ENCODE measurements at regions not wholly inside any gene's neighbourhood (a gene's known extent, or its start where the extent isn't known, plus 50 kb on each side); places are given as distances from the start of the nearest gene placed in this dataset.

GRCh38 chr1:59233444-59233843, 63.5 kb upstream of the FGGY start:
- no peaks in the 10 kb centered on the region for H3K4me1 ChIP-seq (ENCODE audit: control insufficient read depth in 1 of 2, insufficient read depth in 2 of 2, low read length in 2 of 2)
- H3K4me3 ChIP-seq (ENCODE audit: low read depth in 1 of 2, low read length in 2 of 2), result no peak overlapping the region
- H3K27ac ChIP-seq (ENCODE audit: low read length), result no peak overlapping the region
- H3K9me3 ChIP-seq (ENCODE audit: control insufficient read depth in 1 of 2, low read length in 2 of 2), result no peaks in the 10 kb centered on the region
- no peaks in the 10 kb centered on the region for H3K27me3 ChIP-seq (ENCODE audit: low read depth, low read length)
- H3K36me3 ChIP-seq (ENCODE audit: control insufficient read depth in 1 of 2, insufficient read depth in 2 of 2, low read length in 2 of 2), result no peaks in the 10 kb centered on the region

GRCh38 chr1:59236721-59237545, 60.0 kb upstream of the FGGY start:
- Histone ChIP-seq H3K27ac (ENCODE audit: low read length) (no peak overlapping the region), H3K4me1 (ENCODE audit: control insufficient read depth in 1 of 2, insufficient read depth in 2 of 2, low read length in 2 of 2) (no peaks in the 10 kb centered on the region), H3K9me3 (ENCODE audit: control insufficient read depth in 1 of 2, low read length in 2 of 2) (no peaks in the 10 kb centered on the region), H3K4me3 (ENCODE audit: low read depth in 1 of 2, low read length in 2 of 2) (no peak overlapping the region), H3K27me3 (ENCODE audit: low read depth, low read length) (no peaks in the 10 kb centered on the region), H3K36me3 (ENCODE audit: control insufficient read depth in 1 of 2, insufficient read depth in 2 of 2, low read length in 2 of 2) (no peaks in the 10 kb centered on the region)

GRCh38 chr1:59237900-59238299, 59.0 kb upstream of the FGGY start:
- Histone ChIP-seq H3K9me3 (ENCODE audit: control insufficient read depth in 1 of 2, low read length in 2 of 2) (no peaks in the 10 kb centered on the region), H3K27me3 (ENCODE audit: low read depth, low read length) (no peaks in the 10 kb centered on the region), H3K27ac (ENCODE audit: low read length) (no peak overlapping the region), H3K36me3 (ENCODE audit: control insufficient read depth in 1 of 2, insufficient read depth in 2 of 2, low read length in 2 of 2) (no peaks in the 10 kb centered on the region), H3K4me1 (ENCODE audit: control insufficient read depth in 1 of 2, insufficient read depth in 2 of 2, low read length in 2 of 2) (no peaks in the 10 kb centered on the region), H3K4me3 (ENCODE audit: low read depth in 1 of 2, low read length in 2 of 2) (no peak overlapping the region)

- H3K27ac ChIP-seq (ENCODE audit: low read length), result no peak overlapping the region
- H3K4me3 ChIP-seq (ENCODE audit: low read depth in 1 of 2, low read length in 2 of 2), result no peak overlapping the region
- no peaks in the 10 kb centered on the region for H3K27me3 ChIP-seq (ENCODE audit: low read depth, low read length)
- no peaks in the 10 kb centered on the region for H3K4me1 ChIP-seq (ENCODE audit: control insufficient read depth in 1 of 2, insufficient read depth in 2 of 2, low read length in 2 of 2)
- H3K9me3 ChIP-seq (ENCODE audit: control insufficient read depth in 1 of 2, low read length in 2 of 2), result no peaks in the 10 kb centered on the region
- no peaks in the 10 kb centered on the region for H3K36me3 ChIP-seq (ENCODE audit: control insufficient read depth in 1 of 2, insufficient read depth in 2 of 2, low read length in 2 of 2)
Observed at GRCh38 chr1:59238333-59238934, 58.5 kb upstream of the FGGY start.

DNA sequence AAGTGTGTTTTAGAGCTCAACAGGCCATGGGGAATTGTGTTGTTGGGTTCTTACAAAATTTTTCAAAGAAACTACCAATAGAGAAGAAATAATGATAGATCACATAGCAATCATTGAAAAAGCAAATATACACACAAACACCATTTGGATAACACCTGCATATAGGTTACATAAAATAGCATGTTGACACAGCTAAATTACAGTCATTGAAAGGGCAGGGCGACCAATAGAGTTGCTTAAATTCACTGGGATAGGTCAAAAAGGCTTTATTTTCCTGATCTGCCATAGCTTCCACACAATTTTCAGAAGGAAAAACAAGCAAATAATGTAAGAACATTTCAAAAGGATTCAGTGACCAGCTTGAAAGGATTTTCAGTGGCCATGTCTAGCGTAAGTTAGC, 57.9 kb upstream of the FGGY start:
- no peak overlapping the region for H3K27ac ChIP-seq (ENCODE audit: low read length)

GRCh38 chr1:59241909-59242308, 55.0 kb upstream of the FGGY start:
- Histone ChIP-seq H3K9me3 (ENCODE audit: control insufficient read depth in 1 of 2, low read length in 2 of 2) (no peaks in the 10 kb centered on the region), H3K27me3 (ENCODE audit: low read depth, low read length) (no peaks in the 10 kb centered on the region), H3K4me3 (ENCODE audit: low read depth in 1 of 2, low read length in 2 of 2) (no peak overlapping the region), H3K27ac (ENCODE audit: low read length) (no peak overlapping the region), H3K36me3 (ENCODE audit: control insufficient read depth in 1 of 2, insufficient read depth in 2 of 2, low read length in 2 of 2) (no peaks in the 10 kb centered on the region), H3K4me1 (ENCODE audit: control insufficient read depth in 1 of 2, insufficient read depth in 2 of 2, low read length in 2 of 2) (no peaks in the 10 kb centered on the region)

More for the DNA sequence above, 57.9 kb upstream of the FGGY start:
- Histone ChIP-seq H3K4me3 (ENCODE audit: low read depth in 1 of 2, low read length in 2 of 2) (no peak overlapping the region), H3K9me3 (ENCODE audit: control insufficient read depth in 1 of 2, low read length in 2 of 2) (no peaks in the 10 kb centered on the region), H3K4me1 (ENCODE audit: control insufficient read depth in 1 of 2, insufficient read depth in 2 of 2, low read length in 2 of 2) (no peaks in the 10 kb centered on the region), H3K27me3 (ENCODE audit: low read depth, low read length) (no peaks in the 10 kb centered on the region), H3K36me3 (ENCODE audit: control insufficient read depth in 1 of 2, insufficient read depth in 2 of 2, low read length in 2 of 2) (no peaks in the 10 kb centered on the region)

DNA sequence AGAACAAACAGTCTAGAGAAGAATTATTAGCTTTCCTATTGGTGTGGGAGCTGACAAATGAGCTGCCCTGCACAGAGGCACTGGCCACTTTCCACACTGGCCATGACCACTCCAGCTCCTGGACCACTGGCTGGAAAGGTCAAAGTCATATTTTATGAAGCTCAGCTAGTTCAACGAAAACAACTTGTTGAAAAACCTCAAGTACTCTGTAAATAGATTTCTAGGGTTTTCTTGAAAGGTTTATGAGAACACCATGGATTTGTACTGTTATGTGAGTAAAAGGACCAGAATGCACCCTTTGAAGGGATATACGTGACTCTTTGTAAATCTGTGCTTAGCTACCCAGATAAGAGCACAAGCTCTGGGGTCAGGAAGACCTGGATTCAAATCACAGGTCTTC, 54.5 kb upstream of the FGGY start:
- Histone ChIP-seq H3K4me3 (ENCODE audit: low read depth in 1 of 2, low read length in 2 of 2) (no peak overlapping the region), H3K36me3 (ENCODE audit: control insufficient read depth in 1 of 2, insufficient read depth in 2 of 2, low read length in 2 of 2) (no peaks in the 10 kb centered on the region), H3K27ac (ENCODE audit: low read length) (no peak overlapping the region), H3K9me3 (ENCODE audit: control insufficient read depth in 1 of 2, low read length in 2 of 2) (no peaks in the 10 kb centered on the region), H3K4me1 (ENCODE audit: control insufficient read depth in 1 of 2, insufficient read depth in 2 of 2, low read length in 2 of 2) (no peaks in the 10 kb centered on the region), H3K27me3 (ENCODE audit: low read depth, low read length) (no peaks in the 10 kb centered on the region)

- Histone ChIP-seq H3K36me3 (ENCODE audit: control insufficient read depth in 1 of 2, insufficient read depth in 2 of 2, low read length in 2 of 2) (no peaks in the 10 kb centered on the region), H3K4me1 (ENCODE audit: control insufficient read depth in 1 of 2, insufficient read depth in 2 of 2, low read length in 2 of 2) (no peaks in the 10 kb centered on the region), H3K9me3 (ENCODE audit: control insufficient read depth in 1 of 2, low read length in 2 of 2) (no peaks in the 10 kb centered on the region), H3K27ac (ENCODE audit: low read length) (no peak overlapping the region), H3K27me3 (ENCODE audit: low read depth, low read length) (no peaks in the 10 kb centered on the region), H3K4me3 (ENCODE audit: low read depth in 1 of 2, low read length in 2 of 2) (no peak overlapping the region)
Observed at GRCh38 chr1:59243550-59243949, 53.3 kb upstream of the FGGY start.

DNA sequence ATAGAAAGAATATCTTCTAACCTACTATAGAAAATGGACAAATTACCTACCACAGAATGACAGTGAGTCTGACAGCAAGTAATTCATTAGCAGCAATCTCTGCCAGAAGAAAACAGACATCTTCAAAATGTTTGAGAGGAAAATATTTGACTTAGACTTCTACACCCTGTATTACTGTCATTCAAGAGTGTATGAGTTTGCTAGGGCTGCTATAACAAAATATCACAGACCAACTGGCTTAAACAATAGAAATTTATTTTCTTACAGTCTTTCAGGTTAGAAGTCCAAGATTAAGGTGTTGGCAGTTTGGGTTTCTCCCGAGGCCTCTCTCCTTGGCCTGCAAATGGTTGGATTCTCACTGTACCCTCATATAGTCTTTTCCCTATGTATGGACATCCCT, 52.9 kb upstream of the FGGY start:
- Histone ChIP-seq H3K36me3 (ENCODE audit: control insufficient read depth in 1 of 2, insufficient read depth in 2 of 2, low read length in 2 of 2) (no peaks in the 10 kb centered on the region), H3K9me3 (ENCODE audit: control insufficient read depth in 1 of 2, low read length in 2 of 2) (no peaks in the 10 kb centered on the region), H3K4me3 (ENCODE audit: low read depth in 1 of 2, low read length in 2 of 2) (no peak overlapping the region), H3K27ac (ENCODE audit: low read length) (no peak overlapping the region), H3K4me1 (ENCODE audit: control insufficient read depth in 1 of 2, insufficient read depth in 2 of 2, low read length in 2 of 2) (no peaks in the 10 kb centered on the region), H3K27me3 (ENCODE audit: low read depth, low read length) (no peaks in the 10 kb centered on the region)

- Histone ChIP-seq H3K27me3 (ENCODE audit: low read depth, low read length) (no peaks in the 10 kb centered on the region), H3K4me3 (ENCODE audit: low read depth in 1 of 2, low read length in 2 of 2) (no peak overlapping the region), H3K4me1 (ENCODE audit: control insufficient read depth in 1 of 2, insufficient read depth in 2 of 2, low read length in 2 of 2) (no peaks in the 10 kb centered on the region), H3K9me3 (ENCODE audit: control insufficient read depth in 1 of 2, low read length in 2 of 2) (no peaks in the 10 kb centered on the region), H3K36me3 (ENCODE audit: control insufficient read depth in 1 of 2, insufficient read depth in 2 of 2, low read length in 2 of 2) (no peaks in the 10 kb centered on the region), H3K27ac (ENCODE audit: low read length) (no peak overlapping the region)
Observed at GRCh38 chr1:59244891-59245290, 52.0 kb upstream of the FGGY start.

All from muscle layer of duodenum (tissue), 2 donors.